Activated T-cell treated with anti-CD3 and anti-CD28 coated beads, Interleukin-2, amount 50 U/mL, for 1 hour (primary cell): ENCODE measurements at regions not wholly inside any gene's neighbourhood (a gene's known extent, or its start where the extent isn't known, plus 50 kb on each side); places are given as distances from the start of the nearest gene placed in this dataset.
"Not testable (repeated sequence)": the region's sequence is repeated elsewhere in the genome, so short reads cannot be mapped to it uniquely, and the experiment has no call there.

ENCODE experiments used
- DNase-seq: peaks from one replicate; pipeline ENCODE4 v3.0.0-alpha.2; 2020

DNA sequence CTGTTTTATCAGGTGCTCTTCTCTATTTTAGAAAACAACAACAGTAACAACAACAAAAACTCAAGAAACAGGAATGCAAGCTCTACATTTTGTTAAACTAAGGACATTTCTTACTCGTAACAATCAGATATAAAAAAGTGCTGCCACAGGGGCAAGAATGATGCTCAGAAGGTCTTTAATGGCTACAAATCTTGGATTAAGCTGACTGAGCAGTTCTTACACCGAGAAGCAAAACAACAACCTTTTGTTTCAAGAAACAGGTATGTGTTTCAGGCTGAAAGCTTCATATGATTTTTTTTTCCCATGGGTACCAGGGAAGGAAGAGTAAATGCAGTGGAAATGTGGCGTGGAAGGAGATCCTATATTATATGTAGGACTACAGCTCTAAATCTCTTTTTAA, 786.8 kb upstream of the FBXO33 start:
- DNase-seq, result no peak

DNA sequence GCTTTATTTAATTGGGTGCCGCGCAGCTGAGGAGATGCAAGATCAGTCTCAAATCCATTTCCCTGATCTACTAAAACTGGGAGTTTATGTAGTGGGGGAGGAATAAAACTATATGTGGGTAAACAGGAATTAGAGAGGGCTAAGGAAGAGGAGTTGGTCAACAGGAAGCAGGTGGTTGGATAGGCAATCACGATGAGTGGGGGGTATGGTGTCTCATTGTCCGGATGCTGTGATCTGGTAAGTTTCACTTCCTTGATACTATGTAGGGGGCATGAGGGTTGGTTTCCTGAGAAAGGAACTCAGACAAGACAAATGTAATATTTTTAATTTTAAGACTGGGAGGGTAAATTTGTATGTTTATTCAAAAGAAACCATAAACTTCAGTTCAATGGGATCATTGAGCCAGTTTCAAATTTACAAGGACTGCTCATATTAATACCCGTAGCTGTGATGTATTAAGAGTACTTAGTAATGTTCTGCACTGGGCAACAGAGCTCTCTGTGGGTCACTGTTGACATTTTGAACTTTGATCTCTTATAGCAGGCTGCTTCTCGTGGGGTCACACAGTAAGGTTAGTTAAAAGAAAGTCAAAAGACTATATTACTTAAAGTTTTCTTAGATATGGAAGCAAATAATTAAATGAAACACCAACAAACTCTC, 786.2 kb upstream of the FBXO33 start:
- DNase-seq, result no peak

DNA sequence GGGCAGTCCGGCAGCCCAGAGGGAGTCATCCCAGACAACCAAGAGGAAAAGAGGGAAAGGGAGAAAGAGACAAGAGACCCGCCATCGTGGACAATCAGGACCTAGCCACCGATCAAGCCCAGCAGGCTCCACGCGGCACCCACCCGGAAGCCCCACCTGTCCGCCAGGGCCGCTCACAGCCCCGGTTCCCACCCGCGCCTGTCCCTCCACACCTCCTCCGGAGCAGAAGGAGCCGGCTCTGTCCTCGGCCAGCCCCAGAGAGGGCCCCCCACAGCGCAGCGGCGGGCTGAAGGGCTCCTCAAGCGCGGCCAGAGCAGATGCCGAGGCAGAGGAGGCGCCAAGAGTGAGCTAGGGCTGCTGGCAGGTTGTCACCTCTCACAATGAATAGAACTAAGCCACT, 784.7 kb upstream of the FBXO33 start:
- no peak for DNase-seq

DNA sequence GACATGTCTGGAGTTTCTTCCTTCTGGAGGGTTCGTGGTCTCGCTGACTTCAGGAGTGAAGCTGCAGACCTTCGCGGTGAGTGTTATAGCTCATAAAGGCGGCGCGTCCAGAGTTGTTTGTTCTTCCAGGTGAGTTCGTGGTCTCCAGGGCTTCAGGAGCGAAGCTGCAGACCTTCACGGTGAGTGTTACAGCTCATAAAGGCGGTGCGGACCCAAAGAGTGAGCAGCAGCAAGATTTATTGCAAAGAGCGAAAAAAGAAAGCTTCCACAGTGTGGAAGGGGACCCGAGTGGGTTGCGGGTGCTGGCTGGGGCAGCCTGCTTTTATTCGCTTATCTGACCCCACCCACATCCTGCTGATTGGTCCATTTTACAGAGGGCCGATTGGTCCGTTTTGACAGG, 784.2 kb upstream of the FBXO33 start:
- DNase-seq, result not testable (repeated sequence)

DNA sequence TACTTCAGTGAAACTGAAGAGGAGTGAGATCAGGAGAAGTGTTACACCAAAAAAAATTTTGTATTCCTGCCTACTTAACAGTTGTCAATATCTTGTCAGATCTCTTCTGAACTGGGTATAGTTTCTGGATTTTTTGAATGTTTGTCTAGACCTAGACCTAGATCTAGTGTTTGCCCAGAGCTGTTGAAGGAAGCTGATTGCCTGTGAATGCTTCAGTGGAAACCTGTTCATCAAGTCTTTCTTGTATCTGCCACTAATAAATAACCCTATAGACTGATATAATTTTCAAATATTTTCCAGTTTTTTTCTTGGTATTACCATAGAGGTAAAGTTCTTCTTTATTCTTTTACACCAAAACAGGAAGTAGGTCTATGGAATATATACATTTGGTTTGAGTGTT, 781.5 kb upstream of the FBXO33 start:
- DNase-seq, result no peak

DNA sequence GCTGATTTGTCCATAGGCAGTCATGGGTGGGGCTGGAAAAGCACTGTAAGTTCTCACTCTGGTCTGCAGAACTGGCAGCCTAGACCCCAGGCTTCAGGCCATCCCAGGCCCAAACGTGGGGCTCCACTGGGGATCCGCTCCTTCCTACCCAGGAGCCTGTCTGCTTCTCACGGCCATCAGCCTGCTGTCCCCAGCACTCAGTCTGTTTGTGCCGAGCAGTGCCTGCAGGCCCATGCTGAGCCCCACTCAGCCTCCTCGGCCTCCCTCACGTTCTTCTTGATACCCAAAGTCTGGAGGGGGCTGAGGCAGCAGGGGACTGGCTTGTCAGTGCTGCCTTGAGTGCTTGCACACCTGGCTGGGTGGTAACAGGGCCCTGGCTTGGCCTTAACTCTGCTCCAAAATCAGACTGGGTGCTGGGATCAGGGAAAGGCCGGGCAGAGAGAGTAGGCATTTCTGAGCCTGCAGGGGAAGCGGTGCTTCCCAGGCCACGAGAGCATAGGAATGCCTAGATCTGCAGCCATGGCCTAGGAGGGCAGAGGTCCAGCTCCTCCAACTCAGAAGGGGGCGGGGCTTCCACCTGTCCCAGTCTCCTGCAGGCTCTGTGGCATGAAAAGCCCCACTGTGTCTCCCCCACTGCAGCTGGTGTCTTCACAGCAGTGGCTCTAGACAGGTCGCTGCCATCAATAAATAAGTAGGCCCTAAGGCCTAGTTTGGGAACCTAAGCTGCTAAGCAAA, 772.4 kb upstream of the FBXO33 start:
- DNase-seq, result no peak

DNA sequence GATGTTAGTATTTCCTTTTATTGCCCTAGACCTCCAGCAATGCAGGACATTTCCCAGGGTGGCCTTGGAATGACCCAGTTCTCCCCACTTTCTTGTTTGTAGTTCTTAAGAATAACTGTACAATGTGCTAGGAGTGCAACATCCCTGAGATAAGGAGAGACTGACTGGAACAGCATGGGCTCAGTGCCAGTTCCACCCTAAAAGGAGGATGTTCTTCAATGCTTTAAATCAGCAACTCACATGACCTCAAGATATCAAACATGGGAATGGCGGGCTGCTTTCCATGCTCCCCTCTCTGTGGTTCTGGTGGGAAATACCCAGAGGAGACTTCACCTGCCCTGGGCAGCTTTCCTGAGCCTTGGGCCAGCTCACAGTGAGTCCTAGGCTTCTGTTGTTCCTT, 766.9 kb upstream of the FBXO33 start:
- no peak for DNase-seq

DNA sequence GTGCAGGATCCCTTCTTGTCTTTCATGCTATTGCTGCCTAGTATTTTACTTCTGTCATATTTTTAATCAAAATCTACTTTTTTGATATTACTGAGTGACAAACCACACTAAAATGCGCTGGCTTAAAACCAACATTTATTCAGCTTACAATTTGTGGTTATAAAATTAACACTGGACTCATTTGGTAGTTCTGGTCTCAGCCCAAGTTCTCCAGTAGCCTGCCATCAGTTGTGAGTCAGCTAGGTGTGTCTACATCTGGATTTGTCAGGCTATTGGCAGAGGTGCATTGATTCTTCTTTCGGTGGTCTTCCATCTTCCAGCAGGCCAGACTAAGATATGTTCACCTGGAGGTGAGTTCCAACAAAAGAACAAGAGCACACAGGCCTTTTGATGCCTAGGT, 765.1 kb upstream of the FBXO33 start:
- no peak for DNase-seq

DNA sequence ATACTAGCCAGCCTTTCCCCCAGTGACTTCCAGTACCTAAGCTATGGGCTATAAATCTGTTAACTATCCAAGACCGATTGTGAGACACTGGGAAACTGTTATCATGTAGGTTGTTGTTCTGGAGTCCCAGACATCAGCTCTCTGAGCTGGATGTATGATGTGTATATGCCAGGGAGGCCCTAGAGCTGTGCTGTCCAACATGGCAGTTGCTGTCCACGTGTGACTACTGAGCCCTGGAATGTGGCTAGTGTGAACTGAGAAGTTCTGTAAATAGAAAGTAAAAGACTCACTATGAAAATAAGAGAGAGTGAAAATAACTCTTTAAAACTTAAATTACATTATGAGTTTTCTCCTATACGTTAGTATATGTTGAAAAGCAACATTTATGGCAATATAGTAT, 755.8 kb upstream of the FBXO33 start:
- DNase-seq, result no peak

DNA sequence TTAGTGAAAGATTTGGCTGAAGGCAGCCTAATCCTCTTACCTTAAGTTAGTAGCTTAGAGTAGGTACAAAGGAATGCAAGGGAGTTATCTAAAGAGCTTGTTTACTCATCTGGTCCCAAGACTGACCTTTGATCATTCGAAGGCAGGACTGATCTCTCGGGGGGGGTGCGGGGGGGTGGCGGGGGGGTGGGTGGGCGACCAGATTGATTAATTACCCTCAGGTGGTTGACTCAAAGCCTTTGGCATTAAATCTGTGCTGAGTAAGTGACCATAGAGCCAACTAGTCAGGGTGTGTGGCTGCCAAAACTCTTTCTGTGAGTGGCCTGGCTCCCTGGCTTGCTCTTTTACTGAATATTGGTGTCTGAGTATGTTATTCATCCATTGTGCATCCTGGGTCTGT, 731.9 kb upstream of the FBXO33 start:
- DNase-seq, result no peak

DNA sequence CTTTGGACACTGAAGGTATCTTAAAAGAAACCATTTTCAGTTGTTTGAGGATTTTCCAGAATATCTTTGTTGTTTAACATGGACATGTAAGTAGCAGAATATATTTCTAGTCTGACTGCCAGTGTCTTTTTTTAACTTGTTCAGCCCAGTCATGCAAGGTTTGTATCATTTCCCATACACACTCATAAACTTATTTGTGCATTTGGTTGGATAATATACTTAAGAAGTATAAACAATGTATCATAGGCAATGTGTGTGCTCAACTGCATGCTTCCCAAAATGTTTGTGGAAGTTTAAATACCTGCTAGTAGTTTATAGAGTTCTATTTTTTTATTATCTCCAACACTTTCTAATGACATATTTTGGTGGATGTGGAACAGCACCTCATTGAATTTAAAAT, 707.4 kb upstream of the FBXO33 start:
- DNase-seq, result no peak

DNA sequence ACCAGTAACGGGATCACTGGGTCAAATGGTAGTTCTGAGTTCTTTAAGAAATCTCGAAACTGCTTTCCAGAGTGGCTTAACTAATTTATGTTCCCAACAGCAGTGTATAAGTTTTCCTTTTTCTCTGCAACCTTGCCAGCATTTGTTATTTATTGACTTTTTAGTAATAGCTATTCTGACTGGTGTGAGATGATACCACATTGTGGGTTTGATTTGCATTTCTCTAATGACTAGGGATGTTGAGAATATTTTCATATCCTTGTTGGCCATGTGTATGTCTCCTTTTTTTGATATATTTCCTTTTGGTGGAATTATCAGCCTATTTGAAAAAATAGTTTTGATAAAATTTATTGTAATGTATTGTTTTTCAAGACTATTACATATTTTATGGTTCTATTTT, 701.2 kb upstream of the FBXO33 start:
- no peak for DNase-seq

DNA sequence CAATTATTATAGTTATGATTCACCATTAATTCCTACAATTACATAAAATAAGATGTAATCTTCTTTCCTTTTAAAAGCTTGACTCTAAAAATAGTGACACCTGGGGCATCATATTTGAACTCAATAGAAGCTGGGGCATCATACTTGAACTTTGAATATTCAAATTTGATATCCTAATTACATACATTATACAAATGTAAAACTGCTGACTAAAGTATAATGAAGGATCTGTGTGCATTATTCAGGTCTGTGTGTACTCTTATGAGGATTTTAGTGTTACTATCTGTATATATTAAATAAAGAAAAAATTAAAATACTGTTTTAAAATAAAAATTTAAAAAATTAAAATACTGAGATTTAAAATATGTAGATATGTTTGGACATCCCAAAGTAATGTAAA, 696.9 kb upstream of the FBXO33 start:
- DNase-seq, result no peak

DNA sequence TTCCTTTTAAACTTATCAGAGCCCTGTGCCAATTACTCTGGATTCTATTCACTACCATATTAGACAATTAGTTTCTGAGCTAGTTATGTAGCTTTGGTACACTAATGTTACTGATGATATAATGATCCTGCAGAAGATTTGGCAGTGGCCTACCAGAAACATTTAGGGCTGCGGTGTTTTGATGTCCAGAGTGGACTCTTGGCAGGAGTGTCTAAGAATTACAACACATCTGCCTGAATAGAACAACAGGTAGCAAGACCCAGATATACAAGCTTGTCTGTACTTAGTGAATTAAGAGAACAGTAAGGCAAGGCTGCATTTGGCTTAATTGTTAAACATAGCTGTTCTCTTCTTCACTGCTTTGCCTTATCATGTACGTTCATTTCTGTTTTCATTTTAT, 691.6 kb upstream of the FBXO33 start:
- no peak for DNase-seq

DNA sequence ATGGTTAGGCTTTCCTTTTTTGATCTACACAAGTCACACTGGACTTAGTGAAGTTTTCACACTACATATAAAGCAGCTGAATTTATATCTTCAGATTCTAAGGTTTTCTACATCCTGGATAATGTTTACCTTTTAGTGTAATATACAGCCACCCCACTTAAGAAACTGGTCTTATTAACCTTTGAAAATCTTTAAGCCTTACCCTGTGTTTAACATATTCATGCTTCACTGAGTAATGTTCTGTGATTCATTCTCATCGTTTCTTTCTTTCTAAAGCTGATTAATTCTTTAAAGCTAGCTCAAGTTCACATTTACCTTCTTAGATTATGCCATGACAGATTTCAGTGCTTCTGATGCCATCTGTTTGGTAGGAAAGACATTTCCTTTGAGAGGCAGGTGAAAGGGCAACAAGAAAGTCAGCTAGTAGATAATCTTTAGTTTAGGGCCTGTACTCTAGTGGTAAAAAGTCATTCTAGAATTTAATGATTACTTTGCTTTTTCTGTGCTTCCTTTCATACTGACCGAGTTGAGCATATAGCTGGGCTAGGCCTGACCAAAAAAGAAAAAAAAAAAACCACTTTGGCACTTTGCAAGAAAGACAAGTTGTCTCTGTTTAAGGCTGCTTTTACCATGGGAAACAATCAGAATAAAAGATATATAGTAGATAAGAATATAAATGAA, 690.9 kb upstream of the FBXO33 start:
- no peak for DNase-seq

DNA sequence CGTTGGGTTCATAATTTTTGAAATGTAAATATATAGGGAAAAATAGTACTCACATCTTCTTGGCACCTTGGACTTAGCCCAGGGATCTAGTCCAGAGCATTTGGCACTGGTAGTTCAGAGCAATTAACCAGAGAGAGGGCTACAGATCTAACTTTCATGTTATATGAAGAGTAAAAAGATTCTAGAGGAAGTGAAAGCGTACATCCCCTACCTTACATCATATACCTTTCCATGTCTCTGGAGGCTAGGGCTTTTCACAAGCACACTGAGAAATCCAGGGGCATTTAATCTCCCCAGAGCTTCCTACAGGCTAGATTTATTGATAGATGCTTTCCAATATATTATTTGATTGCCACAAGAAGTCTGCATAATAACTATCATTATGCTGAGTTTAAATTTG, 687.5 kb upstream of the FBXO33 start:
- DNase-seq, result no peak

DNA sequence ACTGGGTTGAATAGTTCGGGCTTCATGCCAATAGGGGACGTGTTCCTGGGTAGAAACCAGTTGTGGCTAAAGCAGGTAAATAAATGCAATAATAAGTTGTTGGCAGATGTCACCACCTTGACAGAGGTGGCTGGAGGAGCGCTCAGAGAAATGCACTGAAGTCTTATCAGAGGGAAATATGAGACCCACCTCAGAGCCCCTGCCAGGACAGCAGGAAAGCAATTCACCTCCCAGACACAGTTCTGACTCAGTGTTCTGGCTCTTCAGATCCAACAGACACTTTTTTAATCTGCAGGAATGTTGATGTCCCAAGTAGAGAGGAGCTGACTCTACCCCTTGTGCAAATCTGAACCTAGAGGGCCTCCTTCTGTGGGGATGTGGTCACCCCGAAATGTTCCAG, 687.1 kb upstream of the FBXO33 start:
- no peak for DNase-seq

DNA sequence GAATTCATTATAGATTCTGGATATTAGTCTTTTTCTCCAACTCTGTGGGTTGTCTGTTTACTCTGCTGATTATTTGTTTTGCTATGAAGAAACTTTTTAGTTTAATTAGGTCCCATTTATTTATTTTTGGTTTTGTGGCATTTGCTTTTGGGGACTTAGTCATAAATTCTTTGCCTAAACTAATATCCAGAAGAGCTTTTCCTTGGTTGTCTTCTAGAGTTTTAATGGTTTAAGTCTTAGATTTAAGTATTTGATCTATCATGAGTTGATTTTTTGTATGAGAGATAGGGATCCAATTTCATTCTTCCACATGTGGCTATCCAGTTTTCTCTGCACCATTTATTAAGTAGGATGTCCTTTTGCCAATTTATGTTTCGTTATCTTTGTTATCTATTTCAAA, 683.4 kb upstream of the FBXO33 start:
- no peak for DNase-seq

DNA sequence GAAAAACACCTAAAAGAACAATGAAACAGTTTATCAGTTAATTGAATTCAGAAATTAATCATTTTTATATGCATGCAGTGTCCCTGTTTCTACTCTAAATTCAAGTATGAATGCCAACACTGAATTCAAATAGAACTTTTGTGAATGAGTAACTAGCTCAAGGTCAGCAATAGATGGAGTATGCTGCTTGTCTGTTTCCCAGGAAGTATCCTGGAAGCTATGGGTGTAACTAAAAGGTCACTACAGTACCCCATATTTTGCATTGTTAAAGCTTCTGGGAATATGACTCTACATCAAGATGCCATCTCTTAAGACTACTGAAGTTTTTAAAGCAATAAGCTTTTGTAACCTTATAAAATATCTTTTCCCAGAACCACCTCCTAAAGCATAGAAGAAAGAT, 681.4 kb upstream of the FBXO33 start:
- no peak for DNase-seq

DNA sequence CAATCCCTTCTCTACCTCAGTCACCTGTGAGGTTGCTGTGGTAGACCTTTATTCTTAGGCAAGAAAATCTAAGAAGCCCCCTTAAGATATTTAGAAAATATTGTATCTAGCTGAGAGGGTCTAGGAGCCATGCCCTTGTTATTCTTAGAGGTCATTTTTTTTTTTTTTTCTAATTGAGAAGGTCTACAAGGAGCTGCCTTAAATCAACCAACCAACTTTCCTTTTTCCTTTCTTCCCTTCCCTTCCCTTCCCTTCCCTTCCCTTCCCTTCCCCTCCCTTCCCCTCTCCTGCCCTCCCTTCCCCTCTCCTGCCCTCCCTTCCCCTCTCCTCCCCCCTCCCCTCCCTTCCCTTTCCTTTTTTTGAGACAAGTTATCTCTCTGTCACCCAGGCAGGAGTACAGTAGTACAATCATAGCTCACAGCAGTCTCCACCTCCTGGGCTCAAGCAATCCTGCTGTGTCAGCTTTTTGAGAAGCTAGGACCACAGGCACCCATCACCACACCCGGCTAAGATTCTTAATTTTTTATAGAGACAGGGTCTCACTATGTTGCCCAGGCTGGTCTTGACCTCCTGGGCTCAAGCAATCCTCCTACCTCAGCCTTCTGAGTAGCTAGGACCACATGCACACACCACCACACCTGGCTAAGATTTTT, 668.4 kb upstream of the FBXO33 start:
- DNase-seq, result no peak

DNA sequence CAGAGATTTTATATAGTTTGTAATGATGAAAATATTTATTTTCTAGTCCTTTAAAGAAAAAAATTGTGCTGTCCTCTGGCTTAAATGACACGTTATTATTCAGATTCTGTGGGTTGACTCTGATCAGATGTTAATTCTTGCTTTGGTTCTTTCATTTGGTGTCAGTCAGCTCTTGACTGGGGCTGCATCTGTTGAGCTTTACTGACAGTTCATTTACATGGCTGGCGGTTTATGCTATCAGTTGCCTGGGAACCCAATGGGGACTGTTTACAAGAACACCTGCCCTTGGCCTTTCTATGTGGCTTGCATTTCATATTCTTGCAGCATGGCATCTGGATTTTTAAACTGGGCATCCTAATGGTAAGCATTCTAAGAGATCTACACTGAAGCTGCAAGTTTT, 667.1 kb upstream of the FBXO33 start:
- DNase-seq, result no peak

DNA sequence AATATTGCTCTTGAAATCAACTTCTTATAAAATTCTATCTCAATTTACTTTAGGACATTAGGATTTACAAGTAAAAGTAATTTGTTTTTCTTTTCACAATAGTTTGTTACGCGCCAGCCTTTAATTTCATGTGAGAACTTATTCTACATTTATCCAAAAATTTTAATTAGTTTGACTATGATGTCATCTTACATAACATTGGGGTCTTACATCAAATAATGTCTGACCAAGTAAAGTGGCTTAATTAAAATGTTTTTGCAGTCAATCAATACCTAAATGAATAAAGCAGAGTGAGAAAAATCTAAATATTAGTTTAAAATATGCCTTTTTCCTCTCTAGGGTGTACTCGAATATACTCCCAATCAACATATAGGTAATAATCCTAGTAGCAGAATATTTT, 666.2 kb upstream of the FBXO33 start:
- no peak for DNase-seq

DNA sequence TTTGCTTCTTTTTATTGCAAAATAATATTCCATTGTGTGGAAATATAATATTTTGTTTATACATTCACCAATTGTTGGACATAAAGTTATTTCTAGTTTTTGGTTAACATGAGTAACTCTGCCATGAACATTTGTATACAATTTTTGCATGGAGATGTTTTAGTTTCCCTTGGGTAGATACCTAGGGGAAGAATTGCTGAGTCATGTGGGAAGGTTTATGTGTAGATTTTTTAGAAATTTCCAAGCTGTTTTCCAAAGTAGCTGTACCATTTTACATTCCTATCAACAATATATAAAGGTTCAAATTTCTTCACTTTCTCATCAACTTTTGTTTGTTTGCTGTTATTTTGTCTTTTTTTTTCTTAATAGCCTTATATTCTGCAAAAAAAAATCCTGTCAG, 664.7 kb upstream of the FBXO33 start:
- no peak for DNase-seq

DNA sequence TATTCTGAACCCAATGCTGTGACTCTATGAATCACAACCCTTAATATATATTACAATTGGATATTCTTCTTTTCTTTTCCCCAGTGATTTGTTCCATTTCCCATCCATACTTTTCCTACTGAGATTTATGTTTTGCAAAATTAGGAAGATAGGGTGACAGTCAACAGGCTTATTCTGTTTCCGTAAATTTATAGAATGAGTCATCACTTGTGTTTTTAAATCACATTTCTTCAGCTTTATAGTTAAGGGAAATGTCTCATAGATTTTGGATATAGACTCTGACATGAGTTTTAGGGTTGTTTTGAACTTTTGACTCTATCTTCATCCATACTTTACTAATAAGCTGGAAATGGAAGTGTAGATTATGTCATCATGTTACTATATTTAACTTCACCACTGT, 661.6 kb upstream of the FBXO33 start:
- DNase-seq, result no peak
